Fibroblast of skin of abdomen (primary cell): ENCODE measurements at regions not wholly inside any gene's neighbourhood (a gene's known extent, or its start where the extent isn't known, plus 50 kb on each side); places are given as distances from the start of the nearest gene placed in this dataset.
"Not testable (repeated sequence)": the region's sequence is repeated elsewhere in the genome, so short reads cannot be mapped to it uniquely, and the experiment has no call there.

Experiments used
- DNase-seq: peaks from one replicate; pipeline ENCODE4 v3.0.0-alpha.2; 2013

DNA sequence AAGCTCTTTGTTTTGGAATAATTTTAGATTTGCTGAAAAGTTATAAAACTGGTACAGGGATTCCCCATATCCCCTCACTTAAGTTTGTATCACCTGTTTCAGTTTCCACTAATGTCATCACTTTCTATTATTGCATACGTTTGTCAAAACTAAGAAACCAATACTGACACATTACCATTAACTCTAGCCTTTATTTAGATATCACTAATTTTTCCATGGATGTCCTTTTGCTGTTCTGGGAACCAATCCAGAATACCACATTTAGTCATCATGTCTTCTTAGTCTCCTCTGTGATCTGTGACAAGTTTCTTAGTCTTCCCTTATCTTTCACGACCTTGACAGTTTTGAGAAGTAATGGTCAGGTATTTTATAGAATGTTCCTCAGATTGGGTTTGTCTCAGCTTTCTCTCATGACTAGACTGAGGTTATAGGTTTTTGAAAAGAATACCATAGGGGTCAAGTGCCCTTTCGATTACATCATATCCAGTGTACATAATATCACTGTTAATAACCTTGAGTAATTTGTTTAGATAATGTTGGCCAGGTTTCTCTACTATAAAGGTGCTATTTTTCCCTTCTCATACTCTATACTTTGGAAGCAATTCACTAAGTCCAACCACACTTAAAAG lies 51.9 kb upstream of the NMUR2 start:
- DNase-seq = no peak

DNA sequence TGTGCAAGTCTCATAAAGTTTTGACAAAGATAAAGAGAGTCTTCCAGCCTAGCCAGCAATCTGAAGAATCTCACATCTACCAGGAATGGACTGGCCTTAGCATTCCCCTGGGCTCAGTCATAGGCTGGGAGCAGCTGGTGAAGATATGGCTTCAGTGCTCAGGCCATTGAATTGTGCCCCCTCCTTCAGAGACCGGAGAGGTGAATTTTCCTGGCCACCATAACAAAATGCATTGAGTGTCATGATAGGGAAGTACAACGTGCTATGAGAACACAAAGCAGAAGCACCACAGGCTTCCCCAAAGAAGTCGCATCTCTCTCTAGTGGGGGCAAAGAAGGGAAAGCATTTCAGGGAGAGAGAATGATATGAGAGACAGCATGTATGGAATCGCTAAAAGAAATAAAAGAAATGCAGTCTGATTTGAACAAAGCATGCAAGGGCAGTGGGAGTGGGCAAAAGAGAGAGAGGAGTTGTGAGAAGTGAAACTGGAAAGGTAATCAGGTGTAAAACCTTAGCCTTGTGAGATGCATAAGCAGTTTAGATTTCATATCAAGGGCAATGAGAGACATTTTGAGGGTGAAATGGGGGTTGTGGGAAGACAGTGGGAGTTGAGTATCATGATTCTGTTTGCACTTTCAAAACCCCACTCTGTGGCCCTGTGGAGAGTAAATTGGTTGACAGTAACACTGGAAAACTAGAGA lies 57.1 kb upstream of the NMUR2 start:
- peak; percentile 15 for DNase-seq

DNA sequence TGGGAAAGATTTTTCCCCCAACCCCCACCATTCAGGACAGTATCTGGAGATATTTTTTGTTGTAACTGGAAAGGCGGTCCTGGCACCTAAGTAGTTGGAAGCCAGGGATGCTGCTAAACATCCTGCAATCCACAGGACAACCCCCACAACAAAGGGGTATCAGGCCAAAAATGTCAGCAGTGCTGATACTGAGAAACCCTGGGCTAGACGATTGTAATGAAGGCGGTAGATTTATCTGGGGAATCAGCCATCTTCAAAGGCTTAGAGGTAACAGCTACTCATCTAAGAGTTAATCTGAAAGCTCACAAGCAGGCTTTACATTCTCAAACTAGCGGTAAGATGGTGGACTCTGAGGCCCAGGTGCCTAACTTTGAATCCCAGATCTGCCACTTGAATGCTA lies 59.0 kb upstream of the NMUR2 start:
- no peak for DNase-seq

DNA sequence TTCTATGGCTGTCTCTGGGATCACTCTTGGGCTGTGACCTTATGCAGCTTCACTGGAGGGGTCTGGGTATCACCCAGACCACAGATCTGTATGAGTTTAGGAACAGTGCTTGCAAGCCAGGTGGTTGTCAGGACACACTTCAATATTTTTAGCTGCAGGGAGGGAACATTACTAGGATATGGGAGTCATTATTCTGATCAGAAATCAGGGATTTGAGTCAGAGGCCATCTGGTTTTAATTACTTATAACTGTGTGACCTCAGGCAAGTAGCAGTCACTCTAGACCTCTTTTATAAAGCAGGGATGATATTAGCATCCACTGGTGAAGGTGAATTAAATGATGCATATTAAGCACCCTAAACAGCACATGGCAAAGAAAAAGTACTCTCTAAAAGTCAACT lies 60.1 kb upstream of the NMUR2 start:
- DNase-seq = peak; percentile 3

DNA sequence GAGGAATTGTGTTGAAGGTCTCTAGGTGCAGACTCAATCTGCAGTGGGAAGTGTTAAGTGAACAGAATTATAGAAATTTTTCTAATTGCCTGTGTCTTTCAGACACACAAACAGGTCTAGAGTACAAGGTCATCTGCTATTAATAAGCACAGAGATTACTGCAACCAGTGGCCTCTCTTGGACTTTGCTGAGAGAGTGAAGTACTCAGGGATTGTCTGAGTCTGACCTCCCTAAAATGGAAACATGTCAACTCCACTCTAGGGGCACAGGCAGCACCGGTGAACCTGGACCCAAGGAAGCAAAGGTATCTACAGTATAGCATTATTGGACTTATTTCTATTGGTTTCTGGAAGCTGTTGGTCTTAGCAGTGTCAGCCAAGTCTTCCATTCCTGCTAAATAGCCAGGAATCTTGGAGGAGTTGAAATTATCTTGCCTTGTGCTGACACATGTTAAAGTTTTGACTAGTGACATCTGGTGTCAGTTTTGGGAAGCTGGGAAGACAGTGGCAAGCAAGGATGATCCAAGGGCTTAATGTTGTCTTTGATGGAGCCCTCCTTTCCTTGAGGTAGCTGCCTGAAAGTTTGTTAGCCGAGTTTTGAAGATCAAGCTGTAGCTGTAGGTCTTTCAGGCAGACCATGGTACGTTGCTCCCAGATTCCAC lies 61.1 kb upstream of the NMUR2 start:
- no peak for DNase-seq

DNA sequence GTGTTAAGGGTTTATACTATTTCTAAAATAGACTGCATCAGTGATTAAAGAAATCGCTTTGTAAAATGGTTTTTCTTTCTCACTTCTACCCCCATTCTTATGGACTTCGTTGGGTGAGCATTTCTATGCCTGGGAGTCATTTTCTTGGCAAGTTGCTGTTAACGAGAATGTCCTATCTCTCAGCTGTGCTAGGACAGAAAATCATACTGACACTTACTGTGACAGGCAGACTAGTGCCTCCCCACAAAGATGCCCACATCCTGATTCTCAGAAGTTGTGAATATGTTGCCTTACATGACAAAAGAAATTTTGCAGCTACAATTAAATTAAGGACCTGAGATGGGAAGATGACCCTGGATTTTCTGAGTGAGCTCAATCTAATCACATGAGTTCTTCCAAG lies 65.1 kb upstream of the NMUR2 start:
- no peak for DNase-seq

DNA sequence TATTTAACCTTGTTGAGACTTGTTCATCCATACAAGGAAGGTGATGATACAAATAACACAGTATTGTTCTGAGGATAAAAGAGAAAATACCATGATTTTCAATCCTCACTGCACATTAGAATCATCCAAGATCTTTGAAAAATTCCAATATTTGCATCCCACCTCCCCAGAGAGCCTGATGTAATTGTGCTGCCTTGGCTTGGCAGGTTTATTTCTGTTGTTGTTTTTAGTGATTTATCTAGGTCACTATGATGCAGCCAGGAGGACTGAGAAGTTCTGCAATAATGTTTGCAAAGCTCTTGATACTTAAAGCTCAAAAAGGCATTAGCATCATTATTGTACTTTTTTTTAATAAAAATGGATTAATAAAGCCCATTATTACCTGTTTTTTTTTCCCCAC lies 67.0 kb upstream of the NMUR2 start:
- no peak for DNase-seq

DNA sequence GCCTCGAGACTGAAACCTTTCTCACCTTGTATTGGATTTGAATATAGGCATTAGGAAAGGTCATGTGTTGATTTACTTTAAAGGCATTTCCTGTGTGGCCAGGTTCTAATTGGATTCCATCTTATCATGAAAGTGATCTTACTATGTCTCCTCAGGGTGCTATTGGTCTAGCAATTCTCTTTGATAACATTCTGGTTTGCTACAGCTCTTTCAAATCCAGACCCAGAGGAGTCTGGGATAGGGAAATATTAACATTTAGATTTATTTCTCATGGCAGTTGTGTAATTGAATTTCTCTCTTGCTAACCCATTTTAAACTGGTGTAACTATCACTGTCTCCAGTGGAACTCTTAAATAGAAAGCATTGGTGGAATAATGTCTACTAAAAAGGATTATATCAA lies 69.9 kb upstream of the NMUR2 start:
- no peak for DNase-seq

DNA sequence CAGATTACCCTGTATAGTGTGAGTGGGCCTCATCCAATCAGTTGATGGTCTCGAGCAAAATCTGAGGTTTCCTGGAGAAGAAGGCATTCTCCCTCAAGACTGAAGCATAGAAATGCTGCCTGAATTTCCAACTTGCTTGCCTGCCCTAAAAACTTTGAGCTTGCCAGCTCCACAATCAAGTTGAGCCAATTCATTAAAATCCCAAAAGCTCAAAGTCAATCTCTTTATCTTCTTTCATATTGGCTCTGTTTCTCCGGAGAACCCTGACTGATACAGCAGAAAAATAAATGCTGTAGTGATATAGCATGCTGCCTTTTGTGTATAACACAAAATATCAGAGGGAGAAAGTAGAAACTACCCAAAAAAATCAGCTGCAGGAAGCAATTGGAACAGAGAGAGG lies 72.5 kb upstream of the NMUR2 start:
- no peak for DNase-seq

DNA sequence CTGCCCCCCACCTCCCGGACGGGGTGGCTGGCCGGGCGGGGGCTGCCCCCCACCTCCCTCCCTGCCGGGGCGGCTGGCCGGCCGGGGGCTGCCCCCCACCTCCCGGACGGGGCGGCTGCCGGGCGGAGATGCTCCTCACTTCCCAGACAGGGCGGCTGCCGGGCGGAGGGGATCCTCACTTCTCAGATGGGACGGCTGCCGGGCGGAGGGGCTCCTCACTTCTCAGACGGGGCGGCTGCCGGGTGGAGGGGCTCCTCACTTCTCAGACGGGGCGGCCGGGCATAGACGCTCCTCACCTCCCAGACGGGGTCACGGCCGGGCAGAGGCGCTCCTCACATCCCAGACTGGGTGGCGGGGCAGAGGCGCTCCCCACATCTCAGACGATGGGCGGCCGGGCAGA lies 74.8 kb upstream of the NMUR2 start:
- not testable (repeated sequence) for DNase-seq

DNA sequence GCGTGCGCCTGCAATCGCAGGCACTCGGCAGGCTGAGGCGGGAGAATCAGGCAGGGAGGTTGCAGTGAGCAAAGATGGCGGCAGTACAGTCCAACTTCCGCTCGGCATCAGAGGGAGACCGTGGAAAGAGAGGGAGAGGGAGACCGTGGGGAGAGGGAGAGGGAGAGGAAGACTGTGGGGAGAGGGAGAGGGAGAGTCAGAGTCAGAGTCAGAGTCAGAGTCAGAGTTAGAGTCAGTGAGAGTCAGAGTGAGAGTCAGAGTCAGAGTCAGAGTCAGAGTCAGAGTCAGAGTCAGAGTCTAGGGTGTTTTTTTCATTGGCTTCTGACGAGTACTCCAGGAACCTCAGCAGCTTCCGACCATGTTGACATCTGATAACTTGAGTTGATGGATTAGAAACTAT lies 75.6 kb upstream of the NMUR2 start:
- DNase-seq = not testable (repeated sequence)

DNA sequence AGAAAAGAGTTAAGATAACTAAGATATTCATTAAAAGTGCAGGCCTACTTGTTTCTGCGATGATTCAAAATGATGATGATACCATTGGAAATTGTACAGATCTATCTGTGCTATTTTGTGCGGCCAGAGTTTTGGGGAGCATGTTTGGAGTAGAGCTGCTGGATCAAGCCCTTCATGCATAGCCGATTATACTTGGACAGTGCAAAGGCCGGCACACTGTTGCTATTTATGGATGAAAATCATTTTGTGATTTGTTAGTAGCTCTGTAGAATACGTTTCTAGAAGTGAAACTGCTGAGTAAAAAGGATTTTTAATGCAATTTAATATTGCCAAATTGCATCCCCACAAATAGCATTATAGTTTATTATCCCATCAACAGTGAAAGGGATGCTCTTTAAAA lies 82.1 kb upstream of the NMUR2 start:
- DNase-seq = no peak

DNA sequence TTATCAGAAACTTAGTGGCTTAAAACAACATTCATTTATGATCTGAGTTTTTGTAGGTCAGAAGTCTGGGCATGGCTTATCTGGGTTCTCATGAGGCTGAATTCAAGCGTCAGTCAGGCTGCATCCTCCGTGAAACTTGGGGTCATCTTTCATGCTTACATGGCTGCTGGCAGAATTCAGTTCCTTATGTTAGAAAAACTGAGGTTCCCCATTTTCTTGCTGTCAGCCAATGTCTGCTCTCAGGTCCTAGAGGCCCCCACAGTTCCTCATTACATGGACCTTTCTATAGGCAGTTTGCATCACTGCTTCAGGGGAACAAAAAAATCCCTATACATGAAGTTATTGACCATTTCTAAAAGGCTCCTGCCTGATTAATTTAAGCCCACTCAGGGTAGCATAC lies 83.8 kb upstream of the NMUR2 start:
- no peak for DNase-seq

DNA sequence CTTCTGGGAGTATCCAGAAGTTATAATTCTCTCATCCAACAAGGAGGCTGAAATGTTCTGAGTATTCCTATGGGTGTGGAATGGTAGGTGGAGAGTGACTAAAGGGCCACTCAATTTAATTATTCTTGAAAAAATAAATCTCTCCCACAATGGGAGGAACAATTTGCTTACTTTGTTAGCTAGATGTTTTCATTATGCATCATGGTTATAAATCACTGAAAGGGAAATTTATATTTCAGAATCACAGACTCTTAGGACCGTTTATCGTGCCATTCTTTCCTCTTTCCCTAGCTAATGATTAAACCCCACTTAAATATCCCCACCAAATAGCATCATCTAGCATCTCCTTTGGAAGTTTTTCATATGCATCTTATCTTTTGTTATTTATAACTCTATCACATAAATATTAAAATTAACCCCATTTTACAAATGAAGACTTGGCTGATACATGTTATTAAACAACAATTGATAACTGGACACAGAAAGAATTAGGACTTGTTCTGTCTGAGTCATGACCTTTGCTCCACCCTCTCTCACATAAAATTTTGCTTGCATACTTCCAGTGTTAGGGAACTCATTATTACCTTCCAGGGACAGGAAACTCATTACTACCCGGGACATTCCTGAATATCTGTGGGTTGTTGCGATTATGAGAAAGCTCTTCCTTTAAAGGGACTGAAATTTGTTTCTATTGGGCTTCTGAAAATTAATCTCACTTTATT lies 94.9 kb upstream of the NMUR2 start:
- no peak for DNase-seq

DNA sequence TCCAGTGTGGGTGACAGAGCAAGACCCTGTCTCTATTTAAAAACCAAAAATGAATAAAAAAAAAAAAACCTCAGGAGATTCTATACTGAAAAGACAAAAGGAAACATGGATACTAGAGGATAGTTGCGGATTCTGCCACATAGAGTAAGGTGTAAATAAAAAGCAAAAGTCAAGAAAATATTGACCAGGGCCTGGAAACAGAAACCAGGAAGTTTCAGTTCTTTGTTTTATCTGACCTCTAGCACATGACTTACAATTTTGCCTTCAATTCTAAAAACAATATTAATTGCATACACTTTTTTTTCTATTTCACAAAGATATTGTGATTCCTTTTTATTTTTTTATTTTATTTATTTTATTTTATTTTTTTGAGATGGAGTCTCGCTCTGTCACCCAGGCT lies 96.2 kb upstream of the NMUR2 start:
- DNase-seq = no peak

DNA sequence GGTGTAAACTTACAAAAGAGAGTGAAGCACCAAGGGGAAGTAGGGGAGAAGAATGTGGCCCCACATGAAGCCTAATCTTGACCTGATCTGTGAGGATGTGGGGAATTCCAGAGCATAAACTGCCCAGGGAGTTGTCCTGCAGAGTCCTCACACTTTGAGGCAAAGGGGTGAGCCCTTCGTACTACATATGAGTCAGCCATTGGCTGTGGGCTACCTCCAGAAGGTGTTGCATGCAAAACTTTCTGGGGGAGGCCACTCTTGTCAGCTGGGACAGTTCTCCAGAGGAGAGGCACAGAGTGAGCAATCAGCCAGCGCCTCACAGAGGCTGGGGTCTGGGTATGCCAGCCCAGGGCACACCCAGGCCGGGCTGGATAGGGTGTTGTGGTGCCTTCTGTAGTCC lies 98.1 kb upstream of the NMUR2 start:
- no peak for DNase-seq

DNA sequence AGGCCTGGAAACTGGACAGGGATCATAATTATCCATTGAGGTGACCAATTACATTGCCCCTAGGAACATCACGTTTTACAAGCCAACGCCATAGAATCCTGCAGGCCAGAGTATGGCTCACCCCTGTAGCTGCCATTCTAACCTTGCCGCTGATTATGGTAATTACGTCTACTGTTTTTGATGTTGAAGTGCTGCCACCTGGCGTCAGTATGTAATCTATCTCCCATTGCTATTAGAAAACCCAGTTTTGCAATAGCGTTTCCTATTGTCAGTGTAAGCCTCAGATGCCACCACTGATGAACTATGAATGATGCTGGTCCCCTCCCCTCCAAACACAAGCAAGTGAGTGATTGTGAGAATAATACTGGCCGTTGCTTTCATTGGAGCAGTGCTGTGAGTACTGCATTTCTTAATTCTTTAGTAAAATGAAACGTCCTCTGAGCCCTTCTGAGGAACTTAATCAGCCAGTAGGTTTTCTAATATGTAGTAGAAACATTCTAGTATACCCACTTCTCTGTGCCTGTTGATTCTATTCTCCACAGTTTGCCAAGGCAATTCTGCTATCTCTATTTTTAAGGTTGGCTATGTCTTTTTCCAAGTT lies 100.5 kb upstream of the NMUR2 start:
- peak; percentile 40 for DNase-seq

DNA sequence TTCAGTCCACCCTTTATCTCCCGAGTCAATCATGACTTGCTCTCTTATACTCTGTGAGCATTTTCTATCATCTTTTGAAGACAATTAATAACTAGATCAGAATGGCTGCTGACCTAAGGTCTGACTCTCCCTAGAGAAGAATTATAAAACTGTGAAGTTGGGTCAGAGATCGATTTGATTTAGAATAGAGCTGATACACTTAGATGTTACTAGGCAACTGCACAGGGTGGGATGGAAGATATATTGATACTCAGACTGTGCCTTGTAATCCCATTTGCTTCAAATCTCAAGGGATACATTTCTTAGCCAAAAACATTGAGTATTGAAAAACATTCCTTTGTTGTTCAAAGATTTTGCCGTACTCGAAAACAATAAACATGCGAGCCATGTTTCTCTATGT lies 106.0 kb upstream of the NMUR2 start:
- no peak for DNase-seq

DNA sequence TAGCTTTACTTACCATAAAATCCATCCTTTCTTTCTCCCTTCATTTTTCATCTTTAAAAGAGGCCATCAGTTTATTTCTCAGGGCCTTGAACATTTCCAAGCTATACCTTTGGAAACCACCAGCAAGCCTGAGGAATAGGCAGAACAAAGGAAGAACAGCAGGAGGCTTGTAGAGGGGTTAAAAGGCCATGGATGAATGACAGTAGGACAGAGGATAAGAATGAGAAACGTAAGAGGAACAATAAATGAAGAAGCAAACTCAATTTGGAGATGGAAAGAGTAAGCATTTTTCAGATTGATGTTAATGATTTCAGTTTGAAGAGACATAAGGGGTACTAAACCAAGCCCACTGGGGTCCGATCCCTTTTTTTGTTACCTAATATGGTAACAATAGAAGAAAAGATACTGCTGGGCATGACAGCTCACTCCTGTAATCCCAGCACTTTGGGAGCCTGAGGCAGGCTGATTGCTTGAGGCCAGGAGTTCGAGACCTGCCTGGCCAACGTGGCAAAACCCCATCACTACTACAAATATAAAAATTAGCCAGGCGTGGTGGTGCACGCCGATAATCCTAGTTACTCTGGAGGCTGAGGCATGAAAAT lies 106.6 kb upstream of the NMUR2 start:
- DNase-seq = no peak

DNA sequence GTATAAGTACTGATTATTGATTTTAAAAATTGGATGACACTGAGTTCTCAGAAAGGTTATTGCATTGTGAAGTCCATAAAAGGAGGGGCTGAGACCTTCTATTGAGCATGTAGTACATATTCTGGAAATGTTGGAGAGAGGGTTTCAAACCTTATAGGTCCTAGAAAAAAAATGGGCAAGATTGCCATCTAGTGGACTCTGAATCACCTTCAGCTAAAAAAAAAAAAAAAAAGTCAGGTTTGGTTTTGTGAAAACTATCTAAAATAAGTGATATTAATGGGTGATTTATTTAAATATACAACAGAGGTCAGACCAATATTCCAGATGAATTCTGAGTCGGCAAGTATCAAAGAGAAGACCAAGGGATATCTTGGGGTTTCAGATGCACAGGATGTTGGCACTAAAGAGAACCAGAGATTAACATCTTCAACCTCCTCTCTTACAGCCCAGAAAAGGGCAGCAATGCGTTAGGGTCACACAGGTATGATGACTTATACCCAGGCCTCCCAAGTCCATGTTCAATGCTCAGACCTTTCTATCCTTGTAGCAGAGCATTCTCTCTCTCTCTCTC lies 109.8 kb upstream of the NMUR2 start:
- peak; percentile 12 for DNase-seq

DNA sequence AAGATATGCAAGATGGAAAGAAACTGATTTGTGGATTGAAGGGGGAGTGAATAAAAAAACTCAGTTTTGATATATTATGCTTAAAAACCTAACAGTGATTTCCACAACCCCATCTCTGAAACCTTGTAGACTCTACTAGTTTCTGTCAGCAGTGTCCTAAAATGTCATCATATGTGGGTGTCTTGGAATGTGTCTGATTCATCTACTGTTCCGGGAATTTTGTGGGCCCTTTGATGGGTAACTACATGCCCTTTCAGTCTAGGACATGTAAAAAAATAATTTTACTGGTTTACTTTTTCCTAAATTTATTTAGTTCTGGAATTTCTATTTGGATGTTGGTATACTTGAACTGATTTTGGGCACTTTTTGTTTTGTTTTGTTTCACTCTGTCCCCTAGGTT lies 118.9 kb upstream of the NMUR2 start:
- DNase-seq = no peak

DNA sequence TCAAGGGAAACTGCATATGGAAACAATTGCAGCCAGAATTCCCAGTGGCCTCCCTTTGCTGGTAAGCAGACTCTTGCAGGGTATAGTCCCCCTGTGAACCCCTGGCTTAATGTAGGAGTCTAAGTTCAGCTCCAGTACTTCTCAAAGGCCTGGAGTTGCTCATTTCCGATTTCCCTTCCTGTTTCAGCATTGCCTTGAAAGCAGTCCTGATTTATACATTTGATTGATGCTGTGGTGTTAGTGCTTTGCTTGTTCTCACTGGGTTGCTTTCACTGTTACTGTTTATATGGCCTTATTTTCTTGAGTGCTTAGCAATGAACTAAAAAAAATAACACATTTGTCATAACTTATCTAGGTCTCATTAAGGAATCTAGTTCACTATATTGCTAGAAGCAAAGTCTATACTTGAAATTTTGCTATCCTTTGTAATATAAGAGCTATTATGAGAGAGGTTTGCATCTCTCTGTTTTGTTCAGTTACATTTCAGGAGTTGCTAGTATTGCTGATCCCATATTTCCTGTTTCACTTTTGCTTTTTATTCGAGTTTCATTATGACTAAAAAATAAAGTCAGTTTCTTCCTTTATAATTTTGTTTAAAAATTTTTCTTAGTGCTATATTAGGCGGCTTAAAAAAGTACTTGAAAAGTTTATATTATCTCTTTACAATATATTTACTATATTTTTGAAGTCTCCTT lies 122.4 kb upstream of the NMUR2 start:
- no peak for DNase-seq
